ENCODE measurements at regions not wholly inside any gene's neighbourhood (a gene's known extent, or its start where the extent isn't known, plus 50 kb on each side); places are given as distances from the start of the nearest gene placed in this dataset.
"Not testable (repeated sequence)": the region's sequence is repeated elsewhere in the genome, so short reads cannot be mapped to it uniquely, and the experiment has no call there.

- DNase-seq (ENCODE audit: low spot score), result no peak
Observed at GRCh38 chr7:81135324-81135723, 216.5 kb upstream of the SEMA3C start.

- DNase-seq (ENCODE audit: low spot score), result no peak
Observed at GRCh38 chr7:81128011-81128410, 209.2 kb upstream of the SEMA3C start.

GRCh38 chr7:81120803-81121202 is 202.0 kb upstream of the SEMA3C start:
- no peak for DNase-seq (ENCODE audit: low spot score)

- DNase-seq (ENCODE audit: low spot score), result no peak
Observed at GRCh38 chr7:81120111-81120510, 201.3 kb upstream of the SEMA3C start.

GRCh38 chr7:81114633-81115032 is 195.8 kb upstream of the SEMA3C start:
- no peak for DNase-seq (ENCODE audit: low spot score)

GRCh38 chr7:81112731-81113130 is 193.9 kb upstream of the SEMA3C start:
- DNase-seq (ENCODE audit: low spot score), result no peak

GRCh38 chr7:81111781-81112540 is 193.1 kb upstream of the SEMA3C start:
- DNase-seq (ENCODE audit: low spot score), result no peak

GRCh38 chr7:81111358-81111757 is 192.5 kb upstream of the SEMA3C start:
- DNase-seq (ENCODE audit: low spot score), result peak; percentile 76

GRCh38 chr7:81110673-81111072 is 191.8 kb upstream of the SEMA3C start:
- DNase-seq (ENCODE audit: low spot score), result no peak

GRCh38 chr7:81098213-81098612 is 179.4 kb upstream of the SEMA3C start:
- no peak for DNase-seq (ENCODE audit: low spot score)

GRCh38 chr7:81094952-81095351 is 176.1 kb upstream of the SEMA3C start:
- DNase-seq (ENCODE audit: low spot score), result no peak

- DNase-seq (ENCODE audit: low spot score), result no peak
Observed at GRCh38 chr7:81081616-81082015, 162.8 kb upstream of the SEMA3C start.

GRCh38 chr7:81080553-81080952 is 161.7 kb upstream of the SEMA3C start:
- no peak for DNase-seq (ENCODE audit: low spot score)

GRCh38 chr7:81079746-81080145 is 160.9 kb upstream of the SEMA3C start:
- no peak for DNase-seq (ENCODE audit: low spot score)

GRCh38 chr7:81075150-81075549 is 156.3 kb upstream of the SEMA3C start:
- DNase-seq (ENCODE audit: low spot score), result peak; percentile 36

- no peak for DNase-seq (ENCODE audit: low spot score)
Observed at GRCh38 chr7:81074406-81074805, 155.6 kb upstream of the SEMA3C start.

GRCh38 chr7:81073931-81074251 is 155.0 kb upstream of the SEMA3C start:
- DNase-seq (ENCODE audit: low spot score), result no peak

GRCh38 chr7:81070956-81071355 is 152.1 kb upstream of the SEMA3C start:
- no peak for DNase-seq (ENCODE audit: low spot score)

- DNase-seq (ENCODE audit: low spot score), result no peak
Observed at GRCh38 chr7:81066797-81067196, 147.9 kb upstream of the SEMA3C start.

GRCh38 chr7:81064426-81064825 is 145.6 kb upstream of the SEMA3C start:
- DNase-seq (ENCODE audit: low spot score), result no peak

GRCh38 chr7:81062755-81063154 is 143.9 kb upstream of the SEMA3C start:
- DNase-seq (ENCODE audit: low spot score), result no peak

GRCh38 chr7:81057469-81057868 is 138.6 kb upstream of the SEMA3C start:
- DNase-seq (ENCODE audit: low spot score), result not testable (repeated sequence)

GRCh38 chr7:81053623-81054022 is 134.8 kb upstream of the SEMA3C start:
- DNase-seq (ENCODE audit: low spot score), result no peak

- DNase-seq (ENCODE audit: low spot score), result no peak
Observed at GRCh38 chr7:81051811-81052413, 133.1 kb upstream of the SEMA3C start.
